HG02642 (cell line): ENCODE measurements at regions not wholly inside any gene's neighbourhood (a gene's known extent, or its start where the extent isn't known, plus 50 kb on each side); places are given as distances from the start of the nearest gene placed in this dataset.

ENCODE experiments used
- ATAC-seq: cut with Tn5 transposase; IDR thresholded peaks from one replicate; pipeline ENCODE4 v1.9.1; 2021; ENCODE audit warnings: mild to moderate bottlenecking; ENCODE audit not compliant: unreplicated experiment, poor library complexity

DNA sequence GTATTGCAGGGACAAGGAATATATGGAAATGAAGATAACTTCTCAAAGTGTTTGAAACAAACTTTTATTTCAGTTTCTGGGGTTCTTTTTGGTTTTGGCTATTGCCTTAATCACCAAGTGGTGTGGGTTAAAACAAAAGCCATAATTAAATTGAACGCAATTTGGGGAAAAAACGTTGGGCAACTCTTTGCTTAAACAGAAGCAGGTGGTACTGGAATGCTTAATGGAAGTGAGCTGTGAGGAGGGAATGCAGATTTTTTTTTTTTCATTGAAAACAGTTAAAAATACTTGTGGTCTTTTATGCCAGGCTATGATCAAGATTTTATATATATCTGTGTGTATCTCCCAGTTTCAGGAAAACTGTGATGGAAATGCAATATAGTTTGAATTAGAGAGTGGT, 195.7 kb upstream of the TUT7 start:
- no peak for ATAC-seq

DNA sequence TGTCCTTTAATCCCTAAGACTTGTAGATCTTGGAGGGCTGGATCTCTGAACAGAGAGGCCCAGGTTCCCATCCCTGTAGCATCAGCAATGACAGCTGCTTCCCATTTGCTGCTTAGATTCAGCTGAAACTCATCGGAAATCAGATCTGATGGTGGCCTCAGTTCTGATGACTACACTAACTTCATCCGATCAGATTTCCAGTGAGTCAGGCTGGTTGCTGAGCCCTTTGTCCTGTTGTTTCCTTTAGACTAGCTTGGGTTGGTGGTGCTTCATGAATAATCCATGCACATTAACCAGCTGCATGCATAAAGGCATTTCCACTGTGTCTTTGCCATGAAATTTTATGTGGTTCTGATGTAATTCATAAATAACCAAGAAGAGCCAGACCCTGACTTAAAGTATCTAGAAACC, 195.2 kb upstream of the TUT7 start:
- no peak for ATAC-seq

GRCh38 chr9:86548220-86548619, 194.0 kb upstream of the TUT7 start:
- no peak for ATAC-seq

DNA sequence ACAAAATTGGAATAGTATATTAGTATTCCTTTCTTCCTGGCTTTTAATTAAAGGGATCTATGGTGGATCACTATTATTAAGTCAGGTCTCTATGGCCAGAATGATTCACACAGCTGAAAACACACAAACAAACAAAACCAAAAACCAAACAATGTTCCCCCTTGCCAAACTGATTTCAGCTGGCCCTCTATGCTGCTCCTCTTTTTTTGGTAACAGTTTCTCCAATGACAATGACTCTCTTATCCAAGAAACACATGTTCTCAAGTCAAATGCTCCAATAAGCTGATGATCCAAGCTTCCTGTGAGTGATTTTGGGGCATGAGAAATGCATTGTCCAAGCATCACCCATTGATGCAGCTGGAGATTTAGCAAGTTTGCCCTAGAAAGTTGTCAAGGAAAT, 193.4 kb upstream of the TUT7 start:
- ATAC-seq: no peak

DNA sequence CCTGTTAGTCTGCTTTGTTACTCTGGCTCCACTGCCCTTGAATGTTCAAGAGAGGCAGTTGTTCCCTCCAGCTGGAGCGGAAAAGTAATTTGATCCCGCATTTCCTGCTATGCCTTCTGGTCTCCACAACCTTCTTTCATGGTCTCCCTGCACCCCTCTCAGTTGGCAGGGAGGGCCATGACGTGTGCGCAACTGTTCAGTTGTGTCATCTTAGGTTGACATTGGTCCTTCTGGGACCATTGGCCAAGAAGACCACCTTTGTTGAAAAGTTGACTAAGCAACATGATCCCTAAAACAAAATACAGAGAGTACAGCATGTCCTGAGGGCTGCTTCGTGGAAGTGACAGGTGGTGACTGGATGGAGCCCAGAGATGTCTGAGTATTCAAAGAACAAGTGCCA, 192.5 kb upstream of the TUT7 start:
- ATAC-seq: no peak

DNA sequence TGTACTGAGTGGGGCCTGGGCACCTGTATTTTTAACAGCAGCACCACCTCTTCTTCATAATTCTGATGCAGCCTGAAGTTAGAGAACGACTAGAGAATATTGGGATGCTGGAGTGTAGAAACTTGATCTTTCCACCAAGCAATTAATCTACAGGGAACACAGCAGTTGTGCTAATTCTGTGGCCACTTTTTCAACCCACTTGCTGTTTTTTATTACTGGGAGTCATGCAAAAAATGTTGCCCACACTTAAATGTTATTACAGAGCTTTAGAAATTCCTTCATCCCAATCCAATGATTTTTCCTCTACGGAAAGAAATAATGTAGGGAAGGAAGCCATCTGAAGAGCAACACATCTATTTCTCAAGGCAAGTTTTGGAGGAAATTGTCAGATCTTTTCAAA, 190.9 kb upstream of the TUT7 start:
- ATAC-seq: no peak

DNA sequence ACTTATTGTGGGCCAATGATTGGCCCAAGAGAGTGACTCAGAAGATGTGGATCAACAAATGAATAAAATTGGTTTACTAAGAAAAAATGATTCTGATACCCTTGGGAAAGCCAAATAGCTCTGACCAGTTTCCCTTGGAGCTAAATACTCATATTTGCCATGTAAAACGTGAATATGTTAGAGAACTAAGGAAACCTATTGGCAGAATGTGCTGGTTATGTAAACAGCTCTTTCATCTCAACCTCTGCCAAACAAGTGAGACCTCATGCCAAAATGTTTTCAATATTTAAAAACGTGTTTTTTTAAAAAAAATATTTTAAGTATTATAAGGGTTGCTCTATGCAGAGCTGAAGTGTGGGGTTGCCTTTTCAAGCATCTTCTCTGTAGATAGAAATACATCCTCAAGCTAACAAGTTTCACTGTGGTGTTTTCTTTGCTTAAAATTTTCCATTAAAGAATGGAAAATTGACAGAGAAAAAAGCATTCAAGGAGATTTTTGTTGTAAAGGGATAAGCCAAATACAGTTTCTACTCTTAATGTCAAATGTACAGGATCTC, 186.9 kb upstream of the TUT7 start:
- ATAC-seq: no peak

- no peak for ATAC-seq
Measured at GRCh38 chr9:86535406-86535915, 181.3 kb upstream of the TUT7 start.

GRCh38 chr9:86534572-86535258, 180.5 kb upstream of the TUT7 start:
- no peak for ATAC-seq

DNA sequence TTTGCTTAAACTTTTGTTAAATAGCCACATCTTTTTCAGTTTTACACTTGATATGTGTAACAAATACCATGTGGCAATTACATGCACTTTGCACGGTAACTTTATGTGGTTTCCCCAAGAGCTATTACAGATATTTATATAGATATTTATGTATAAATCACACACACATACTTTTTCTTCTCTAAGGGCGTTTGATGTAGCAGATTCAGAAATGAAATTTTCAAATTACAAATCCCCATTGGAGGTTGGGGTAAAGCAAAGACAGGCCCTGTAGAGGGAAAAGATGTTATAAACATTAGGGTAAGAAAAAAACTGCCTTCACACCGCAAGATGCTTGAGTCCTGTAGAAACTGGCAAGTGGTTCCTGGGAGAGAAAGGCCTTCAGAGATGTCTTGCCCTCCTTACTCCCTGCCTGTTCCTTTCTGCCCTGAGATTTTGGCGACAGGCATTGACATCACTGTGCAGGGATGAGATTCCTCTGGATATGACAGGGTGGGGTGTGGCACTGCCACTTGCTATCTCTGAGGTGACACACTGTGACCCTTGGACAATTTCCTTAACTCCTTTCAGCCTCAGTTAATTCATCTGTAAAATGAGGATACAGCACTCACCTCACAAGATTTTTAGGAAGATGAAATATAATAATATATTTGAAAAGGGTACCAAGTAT, 177.9 kb upstream of the TUT7 start:
- no peak for ATAC-seq

DNA sequence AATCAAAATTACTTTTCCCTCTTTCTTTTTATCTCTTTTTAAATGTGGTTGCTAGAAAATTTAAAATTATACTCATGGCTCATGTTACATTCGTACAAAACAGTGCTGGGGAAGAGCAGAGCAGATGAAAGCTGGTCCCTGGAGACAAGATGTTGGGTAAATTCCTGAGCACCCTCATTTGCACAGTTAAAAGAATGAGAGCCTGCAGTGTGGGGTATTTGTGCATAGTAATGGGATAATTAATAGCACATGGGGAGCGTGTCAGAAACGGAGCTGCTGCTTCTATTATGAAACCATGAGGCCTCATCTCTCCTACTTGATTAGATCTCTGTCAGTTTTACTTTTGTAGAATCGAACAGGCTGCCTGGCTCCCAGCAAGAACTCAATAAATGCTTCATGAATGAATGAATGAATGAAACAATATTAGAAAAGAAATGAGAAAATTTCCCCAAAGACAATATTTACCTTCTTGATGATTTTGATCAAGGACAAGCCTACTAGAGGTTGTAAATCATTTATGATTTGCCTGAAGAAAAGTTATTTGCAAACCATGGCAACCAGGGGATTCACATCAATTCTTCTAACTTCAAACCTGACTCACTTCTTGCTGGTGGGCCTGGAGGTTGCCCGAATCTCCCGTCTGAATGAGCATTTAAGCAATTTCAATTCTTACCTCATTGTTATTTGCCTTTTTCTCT, 177.2 kb upstream of the TUT7 start:
- no peak for ATAC-seq

GRCh38 chr9:86529496-86530275, 175.5 kb upstream of the TUT7 start:
- no peak for ATAC-seq

- ATAC-seq: no peak
Measured at GRCh38 chr9:86526021-86526420, 171.8 kb upstream of the TUT7 start.

- no peak for ATAC-seq
Measured at GRCh38 chr9:86525182-86525581, 171.0 kb upstream of the TUT7 start.

- ATAC-seq: no peak
Measured at GRCh38 chr9:86521977-86522376, 167.8 kb upstream of the TUT7 start.

GRCh38 chr9:86521322-86521721, 167.1 kb upstream of the TUT7 start:
- no peak for ATAC-seq

DNA sequence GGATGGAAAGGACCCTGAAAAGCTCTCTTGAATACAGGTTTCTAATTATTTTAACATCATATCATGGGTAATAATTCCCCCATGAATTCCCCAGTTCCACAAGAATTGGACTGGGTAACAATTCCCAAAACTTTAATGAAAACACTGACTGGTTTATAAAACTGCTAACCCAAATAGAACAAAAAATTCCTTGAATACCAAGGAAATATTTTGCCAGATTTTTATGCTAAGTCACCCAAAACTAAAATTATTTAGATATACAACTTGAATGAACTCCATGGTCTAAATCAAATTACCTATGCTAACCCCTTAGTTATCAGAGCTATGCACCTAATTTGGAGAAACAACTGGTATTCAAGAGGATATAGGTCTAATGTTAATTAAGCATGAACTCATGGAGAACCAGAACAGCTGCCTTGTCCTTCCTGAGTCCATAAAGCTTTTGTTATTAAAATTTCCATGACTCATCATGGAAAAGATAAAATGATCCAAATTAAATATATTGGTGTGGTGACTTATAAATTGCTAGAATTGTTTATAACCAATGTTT, 164.9 kb upstream of the TUT7 start:
- ATAC-seq: no peak

DNA sequence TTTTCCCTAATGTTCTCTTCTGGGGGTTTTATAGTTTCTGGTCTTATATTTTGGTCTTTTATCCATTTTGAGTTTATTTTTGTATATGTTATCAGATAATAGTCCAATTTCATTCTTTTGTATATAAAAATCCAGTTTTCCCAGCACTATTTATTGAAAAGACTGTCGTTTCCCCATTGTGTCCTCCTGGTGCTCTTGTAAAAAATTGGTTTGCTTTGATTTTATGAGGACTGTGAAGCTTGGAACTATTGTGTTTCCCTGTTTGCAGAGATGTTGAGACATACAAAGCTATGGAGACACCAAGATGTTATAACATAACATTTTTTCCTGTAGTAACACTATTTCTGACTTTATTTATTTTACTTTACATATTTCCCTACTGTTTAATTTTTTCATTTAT, 163.3 kb upstream of the TUT7 start:
- no peak for ATAC-seq

DNA sequence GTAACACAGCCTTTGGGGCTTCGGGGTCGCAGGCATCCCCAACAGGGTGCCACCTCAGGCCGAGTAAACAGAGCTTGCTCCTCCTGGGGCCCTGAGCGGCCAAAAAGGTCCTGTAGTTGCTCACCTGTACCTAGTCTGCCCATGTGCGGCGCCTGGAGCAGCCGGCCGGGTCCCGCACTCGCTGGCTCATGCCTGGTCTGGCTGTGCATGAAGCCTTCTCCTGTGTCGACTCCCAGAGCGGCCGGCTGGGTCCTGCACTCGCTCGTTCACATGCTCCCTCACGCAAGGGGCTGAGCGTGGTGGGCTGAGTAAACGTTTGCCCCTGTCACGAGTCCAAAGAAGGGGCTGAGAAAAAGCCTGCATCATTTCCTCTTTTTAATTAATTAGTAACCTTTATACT, 162.4 kb upstream of the TUT7 start:
- ATAC-seq: no peak

- ATAC-seq: no peak
Measured at GRCh38 chr9:86515221-86515620, 161.0 kb upstream of the TUT7 start.
